LNCaP clone FGC (cell line): ENCODE measurements at regions not wholly inside any gene's neighbourhood (a gene's known extent, or its start where the extent isn't known, plus 50 kb on each side); places are given as distances from the start of the nearest gene placed in this dataset.
A peak's percentile ranks its signal among the peaks of the same experiment; 100 is the strongest.

Source experiments
- DNase-seq: peaks from one replicate; pipeline ENCODE4 v3.0.0-alpha.2; 2011; ENCODE audit warnings: low read depth
- H3K4me3 ChIP-seq: 2 replicates; pipeline ENCODE4 v1.5.1; 2011; ENCODE audit warnings: mild to moderate bottlenecking, low read depth, low read length, control low read depth
- CTCF ChIP-seq: IDR thresholded peaks from 2 replicates; pipeline ENCODE4 v1.5.1; 2012; ENCODE audit warnings: mild to moderate bottlenecking; ENCODE audit not compliant: control insufficient read depth, insufficient read depth; ENCODE audit errors: extremely low read depth

GRCh38 chr10:110392868-110393740 is 88.4 kb upstream of the SMNDC1 start:
- no peak for DNase-seq
- TF ChIP-seq CTCF: no peak
- H3K4me3 ChIP-seq: no peak overlapping the region

- DNase-seq: no peak
- no peak overlapping the region for H3K4me3 ChIP-seq
- no peak for TF ChIP-seq CTCF
Observed at GRCh38 chr10:110393866-110394265, 89.1 kb upstream of the SMNDC1 start.

GRCh38 chr10:110394296-110394695 is 89.6 kb upstream of the SMNDC1 start:
- no peak overlapping the region for H3K4me3 ChIP-seq
- DNase-seq: no peak
- TF ChIP-seq CTCF: no peak

- TF ChIP-seq CTCF: no peak
- H3K4me3 ChIP-seq: no peak overlapping the region
- no peak for DNase-seq
Observed at GRCh38 chr10:110394898-110395297, 90.2 kb upstream of the SMNDC1 start.

GRCh38 chr10:110395350-110396283 is 90.9 kb upstream of the SMNDC1 start:
- H3K4me3 ChIP-seq: no peak overlapping the region
- no peak for TF ChIP-seq CTCF
- DNase-seq: peak; percentile 43

GRCh38 chr10:110396284-110396651 is 91.5 kb upstream of the SMNDC1 start:
- no peak overlapping the region for H3K4me3 ChIP-seq
- TF ChIP-seq CTCF: no peak
- DNase-seq: no peak
